ENCODE measurements at regions not wholly inside any gene's neighbourhood (a gene's known extent, or its start where the extent isn't known, plus 50 kb on each side); places are given as distances from the start of the nearest gene placed in this dataset.
A peak's percentile ranks its signal among the peaks of the same experiment; 100 is the strongest.

- Histone ChIP-seq H3K36me3 (ENCODE audit: control insufficient read depth, insufficient read depth, low read length) (no peaks in the 10 kb centered on the region), H3K27me3 (ENCODE audit: control insufficient read depth, insufficient read depth, low read length) (no peaks in the 10 kb centered on the region), H3K4me3 (ENCODE audit: low read depth, low read length) (no peak overlapping the region)
- no peak for DNase-seq (ENCODE audit: low read depth)
- no peak for TF ChIP-seq CTCF (IDR thresholded peaks at IDR 0.05; ENCODE audit: insufficient read depth, low read length, poor library complexity, severe bottlenecking)
Observed at GRCh38 chr3:160128056-160128455, 97.2 kb upstream of the C3orf80 start.

GRCh38 chr3:160129459-160130061, 95.7 kb upstream of the C3orf80 start:
- DNase-seq (ENCODE audit: low read depth): peak; percentile 82
- no peak overlapping the region for H3K4me3 ChIP-seq (ENCODE audit: low read depth, low read length)

GRCh38 chr3:160130071-160130470, 95.2 kb upstream of the C3orf80 start:
- no peaks in the 10 kb centered on the region for H3K36me3 ChIP-seq (ENCODE audit: control insufficient read depth, insufficient read depth, low read length)
- no peak overlapping the region for H3K4me3 ChIP-seq (ENCODE audit: low read depth, low read length)
- no peaks in the 10 kb centered on the region for H3K27me3 ChIP-seq (ENCODE audit: control insufficient read depth, insufficient read depth, low read length)
- no peak for DNase-seq (ENCODE audit: low read depth)
- no peak for TF ChIP-seq CTCF (IDR thresholded peaks at IDR 0.05; ENCODE audit: insufficient read depth, low read length, poor library complexity, severe bottlenecking)

More at GRCh38 chr3:160129459-160130061, 95.7 kb upstream of the C3orf80 start:
- H3K36me3 ChIP-seq (ENCODE audit: control insufficient read depth, insufficient read depth, low read length): no peaks in the 10 kb centered on the region
- H3K27me3 ChIP-seq (ENCODE audit: control insufficient read depth, insufficient read depth, low read length): no peaks in the 10 kb centered on the region
- TF ChIP-seq CTCF (IDR thresholded peaks at IDR 0.05; ENCODE audit: insufficient read depth, low read length, poor library complexity, severe bottlenecking): no peak

- DNase-seq (ENCODE audit: low read depth): no peak
- TF ChIP-seq CTCF (IDR thresholded peaks at IDR 0.05; ENCODE audit: insufficient read depth, low read length, poor library complexity, severe bottlenecking): no peak
- no peaks in the 10 kb centered on the region for H3K27me3 ChIP-seq (ENCODE audit: control insufficient read depth, insufficient read depth, low read length)
Observed at GRCh38 chr3:160130950-160131349, 94.3 kb upstream of the C3orf80 start.

GRCh38 chr3:160132226-160132625, 93.0 kb upstream of the C3orf80 start:
- no peak for TF ChIP-seq CTCF (IDR thresholded peaks at IDR 0.05; ENCODE audit: insufficient read depth, low read length, poor library complexity, severe bottlenecking)
- Histone ChIP-seq H3K27me3 (ENCODE audit: control insufficient read depth, insufficient read depth, low read length) (no peaks in the 10 kb centered on the region), H3K4me3 (ENCODE audit: low read depth, low read length) (no peak overlapping the region), H3K36me3 (ENCODE audit: control insufficient read depth, insufficient read depth, low read length) (no peaks in the 10 kb centered on the region)
- DNase-seq (ENCODE audit: low read depth): no peak

More at GRCh38 chr3:160130950-160131349, 94.3 kb upstream of the C3orf80 start:
- H3K4me3 ChIP-seq (ENCODE audit: low read depth, low read length): no peak overlapping the region
- H3K36me3 ChIP-seq (ENCODE audit: control insufficient read depth, insufficient read depth, low read length): no peaks in the 10 kb centered on the region

- TF ChIP-seq CTCF (IDR thresholded peaks at IDR 0.05; ENCODE audit: insufficient read depth, low read length, poor library complexity, severe bottlenecking): peak; percentile 46
- Histone ChIP-seq H3K4me3 (ENCODE audit: low read depth, low read length) (no peak overlapping the region), H3K27me3 (ENCODE audit: control insufficient read depth, insufficient read depth, low read length) (no peaks in the 10 kb centered on the region), H3K36me3 (ENCODE audit: control insufficient read depth, insufficient read depth, low read length) (no peaks in the 10 kb centered on the region)
- DNase-seq (ENCODE audit: low read depth): no peak
Observed at GRCh38 chr3:160133757-160134156, 91.5 kb upstream of the C3orf80 start.
